GM12865 (cell line): ENCODE measurements at regions not wholly inside any gene's neighbourhood (a gene's known extent, or its start where the extent isn't known, plus 50 kb on each side); places are given as distances from the start of the nearest gene placed in this dataset.
A peak's percentile ranks its signal among the peaks of the same experiment; 100 is the strongest.

Experiments used
- DNase-seq: peaks from one replicate; pipeline ENCODE4 v3.0.0; 2010; ENCODE audit warnings: low read depth
- H3K4me3 ChIP-seq: 2 replicates; pipeline ENCODE4 v1.5.1; 2011; ENCODE audit warnings: mild to moderate bottlenecking, low read depth, low read length, control low read depth
- TF ChIP-seq, protein P1 (sequence below): IDR thresholded peaks from 2 replicates; pipeline ENCODE4 v1.5.1; 2011; ENCODE audit warnings: low read length, control low read depth, low read depth, inconsistent platforms; ENCODE audit not compliant: insufficient read depth; ENCODE audit errors: missing control alignments

DNA sequence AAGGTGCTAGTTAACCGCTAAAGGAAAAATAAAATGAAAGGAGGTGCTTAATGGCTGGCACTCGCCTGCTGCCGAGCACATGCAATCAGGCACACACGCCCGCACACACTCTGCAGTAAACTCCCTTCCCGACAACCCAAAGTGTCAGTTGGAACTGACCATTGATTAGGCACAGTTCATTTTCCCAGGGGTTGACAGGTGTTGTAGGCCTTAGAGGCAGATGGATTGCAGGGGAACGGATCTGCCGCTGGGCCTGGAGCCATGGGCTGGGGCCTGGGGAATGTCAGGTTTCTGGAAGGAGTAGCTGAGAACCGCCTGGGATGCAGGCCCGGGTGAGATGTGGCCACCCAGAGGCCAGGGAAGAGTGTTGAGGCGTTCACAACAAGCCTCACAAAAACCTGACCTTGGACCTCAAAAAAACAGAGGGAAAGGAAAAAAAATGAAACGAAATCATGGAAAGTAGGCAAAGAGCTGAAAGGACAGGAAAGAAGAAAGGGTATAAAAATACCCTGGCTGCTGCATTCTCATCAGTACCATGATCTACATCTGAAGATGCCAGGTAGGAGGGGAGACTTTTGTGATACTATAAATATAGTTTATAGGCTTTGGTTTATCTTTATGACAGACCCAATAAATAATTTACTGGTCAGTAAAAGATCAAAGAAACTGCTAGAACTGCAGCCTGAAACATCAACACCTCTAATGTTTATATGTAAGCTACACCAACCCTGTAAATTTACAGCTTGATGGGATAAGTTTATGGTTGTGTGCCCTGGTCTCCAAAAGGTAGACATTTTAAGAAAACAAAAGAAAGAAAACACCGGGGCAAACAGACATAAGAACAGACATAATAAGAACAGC lies 313.4 kb downstream of the BUD13 start:
- TF ChIP-seq, protein P1, sequence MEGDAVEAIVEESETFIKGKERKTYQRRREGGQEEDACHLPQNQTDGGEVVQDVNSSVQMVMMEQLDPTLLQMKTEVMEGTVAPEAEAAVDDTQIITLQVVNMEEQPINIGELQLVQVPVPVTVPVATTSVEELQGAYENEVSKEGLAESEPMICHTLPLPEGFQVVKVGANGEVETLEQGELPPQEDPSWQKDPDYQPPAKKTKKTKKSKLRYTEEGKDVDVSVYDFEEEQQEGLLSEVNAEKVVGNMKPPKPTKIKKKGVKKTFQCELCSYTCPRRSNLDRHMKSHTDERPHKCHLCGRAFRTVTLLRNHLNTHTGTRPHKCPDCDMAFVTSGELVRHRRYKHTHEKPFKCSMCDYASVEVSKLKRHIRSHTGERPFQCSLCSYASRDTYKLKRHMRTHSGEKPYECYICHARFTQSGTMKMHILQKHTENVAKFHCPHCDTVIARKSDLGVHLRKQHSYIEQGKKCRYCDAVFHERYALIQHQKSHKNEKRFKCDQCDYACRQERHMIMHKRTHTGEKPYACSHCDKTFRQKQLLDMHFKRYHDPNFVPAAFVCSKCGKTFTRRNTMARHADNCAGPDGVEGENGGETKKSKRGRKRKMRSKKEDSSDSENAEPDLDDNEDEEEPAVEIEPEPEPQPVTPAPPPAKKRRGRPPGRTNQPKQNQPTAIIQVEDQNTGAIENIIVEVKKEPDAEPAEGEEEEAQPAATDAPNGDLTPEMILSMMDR = no peak
- H3K4me3 ChIP-seq = no peak overlapping the region
- no peak for DNase-seq

DNA sequence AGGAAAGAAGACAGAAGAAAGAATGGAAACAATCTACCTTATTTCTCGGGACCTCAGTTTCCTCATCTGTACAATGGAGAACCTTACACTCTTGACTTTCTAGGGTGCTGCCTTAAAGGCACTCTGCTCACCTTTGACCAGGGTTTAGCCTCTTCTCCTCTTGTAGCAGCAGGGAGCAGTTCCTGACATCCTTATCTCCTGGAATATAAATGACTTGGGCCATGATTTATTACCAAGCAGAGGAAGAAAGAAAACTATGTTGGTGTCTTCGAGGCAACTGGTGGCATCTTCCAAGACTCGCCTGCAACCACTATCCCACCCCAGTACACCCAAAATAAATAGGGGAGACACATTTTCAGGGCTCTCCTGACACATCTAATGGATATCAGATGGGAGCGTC lies 314.2 kb downstream of the BUD13 start:
- TF ChIP-seq, protein P1 = no peak
- H3K4me3 ChIP-seq = no peak overlapping the region
- DNase-seq = no peak

DNA sequence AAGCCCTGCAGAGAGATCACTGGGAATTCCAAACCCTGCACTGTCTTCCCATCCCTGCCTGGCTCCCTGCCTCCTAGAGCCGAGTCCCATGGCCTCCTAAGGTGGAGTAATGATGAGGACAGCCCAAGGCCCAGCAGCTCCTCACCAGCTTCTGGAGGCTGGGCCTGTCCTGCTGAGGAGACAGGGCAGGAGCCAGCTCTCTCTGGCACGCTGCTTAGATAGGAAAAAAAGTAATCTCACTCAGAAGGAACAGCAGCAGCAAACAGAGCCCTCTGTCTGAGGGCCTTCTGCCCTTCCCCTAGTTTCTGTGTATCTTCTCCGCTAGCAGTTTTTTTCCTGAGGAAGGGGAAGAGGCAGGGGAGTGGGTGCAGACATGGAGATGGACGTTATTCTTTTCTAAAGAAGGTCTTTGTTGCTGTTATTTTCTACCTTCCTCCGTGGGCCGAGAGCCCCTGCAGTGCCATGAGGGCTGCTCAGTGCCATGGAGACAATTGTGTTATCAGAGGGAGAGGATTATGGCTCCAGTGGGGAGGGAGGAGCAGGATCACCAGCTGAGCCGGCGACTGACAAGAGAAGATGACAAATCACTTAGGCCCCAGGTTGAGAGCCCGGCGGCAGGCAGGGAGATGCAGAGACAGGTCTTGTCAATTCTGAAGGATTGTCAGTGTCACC lies 315.3 kb downstream of the BUD13 start:
- no peak overlapping the region for H3K4me3 ChIP-seq
- TF ChIP-seq, protein P1 = no peak
- DNase-seq = no peak

DNA sequence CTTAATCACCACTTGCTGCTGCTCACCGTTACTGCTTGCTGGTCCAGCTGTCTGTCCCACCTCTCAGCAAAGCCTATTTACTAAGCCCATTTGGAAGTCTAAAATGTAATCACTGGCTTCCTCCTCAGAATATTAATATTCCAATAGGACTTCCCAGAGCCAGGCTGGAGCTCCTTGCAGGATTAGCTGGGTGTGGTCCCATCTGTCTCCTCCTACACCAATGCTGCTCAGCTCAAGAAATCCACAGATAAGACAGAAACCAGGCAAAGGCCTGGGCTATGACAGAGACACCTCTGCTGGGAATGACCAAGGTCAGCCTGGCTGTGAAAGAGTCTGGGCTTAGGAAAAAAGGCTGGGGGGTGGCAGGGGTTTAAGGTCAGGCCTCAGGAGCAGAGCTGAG lies 317.8 kb downstream of the BUD13 start:
- TF ChIP-seq, protein P1 = no peak
- no peak for DNase-seq
- no peak overlapping the region for H3K4me3 ChIP-seq

DNA sequence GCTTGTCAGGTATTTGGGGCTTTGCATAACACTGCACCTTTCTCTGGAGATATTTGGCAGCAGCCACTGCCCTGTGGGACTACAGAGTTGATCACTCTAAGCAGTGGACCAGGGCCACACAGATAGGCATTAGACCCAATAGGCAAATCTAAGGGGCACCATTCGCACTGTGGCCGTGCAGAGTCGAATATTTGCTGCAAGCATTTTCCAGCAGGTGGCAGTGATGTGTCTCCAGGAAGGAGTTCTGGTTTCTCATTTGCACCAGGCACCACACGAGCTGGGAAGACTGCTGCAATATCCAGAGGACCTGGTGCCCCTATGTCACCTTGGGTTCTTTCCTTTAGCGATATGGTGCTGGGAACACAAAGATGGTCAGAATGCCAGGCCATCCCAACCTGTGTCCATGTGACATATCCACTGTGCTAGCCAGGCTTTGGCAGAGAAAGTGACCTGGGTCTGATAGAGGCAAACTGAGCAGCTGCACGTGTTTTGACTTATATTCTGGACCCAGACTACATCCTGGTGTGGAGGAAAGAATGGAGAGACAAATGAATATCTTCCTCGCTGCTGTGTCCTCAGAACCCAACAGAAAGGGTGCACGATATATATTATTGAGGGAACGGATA lies 318.7 kb downstream of the BUD13 start:
- no peak overlapping the region for H3K4me3 ChIP-seq
- TF ChIP-seq, protein P1 = peak; percentile 64
- DNase-seq = peak; percentile 56

DNA sequence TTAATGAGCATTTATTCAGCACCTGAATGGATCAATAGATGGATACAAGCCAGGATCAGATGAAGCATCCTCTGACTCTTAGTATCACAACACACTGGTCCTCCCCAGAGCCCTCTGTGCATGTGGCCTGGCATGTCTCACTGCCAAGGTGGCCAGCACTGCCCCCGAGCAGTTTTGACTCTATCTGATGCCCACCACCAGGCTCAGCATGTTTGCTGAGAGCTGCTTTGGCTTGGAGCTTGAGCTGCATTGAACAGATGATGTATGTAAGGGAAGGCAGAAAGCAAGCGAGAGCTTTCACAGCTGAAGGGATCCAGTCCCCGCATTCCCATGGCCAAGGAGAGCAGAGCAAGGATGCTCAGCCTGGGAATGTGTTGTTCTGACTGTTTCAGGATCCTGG lies 320.3 kb downstream of the BUD13 start:
- DNase-seq = no peak
- TF ChIP-seq, protein P1 = no peak
- no peak overlapping the region for H3K4me3 ChIP-seq
